ENCODE measurements at regions not wholly inside any gene's neighbourhood (a gene's known extent, or its start where the extent isn't known, plus 50 kb on each side); places are given as distances from the start of the nearest gene placed in this dataset.
A peak's percentile ranks its signal among the peaks of the same experiment; 100 is the strongest.

GRCh38 chr5:152987131-152987530, 503.3 kb upstream of the GRIA1 start:
- H3K9me3 ChIP-seq (replicated peaks) = no peaks in the 10 kb centered on the region
- no peak overlapping the region for H3K27ac ChIP-seq
- no peak for DNase-seq
- H3K36me3 ChIP-seq = no peaks in the 10 kb centered on the region
- no peaks in the 10 kb centered on the region for H3K27me3 ChIP-seq
- H3K4me1 ChIP-seq = no peaks in the 10 kb centered on the region
- H3K4me3 ChIP-seq = no peak overlapping the region

DNA sequence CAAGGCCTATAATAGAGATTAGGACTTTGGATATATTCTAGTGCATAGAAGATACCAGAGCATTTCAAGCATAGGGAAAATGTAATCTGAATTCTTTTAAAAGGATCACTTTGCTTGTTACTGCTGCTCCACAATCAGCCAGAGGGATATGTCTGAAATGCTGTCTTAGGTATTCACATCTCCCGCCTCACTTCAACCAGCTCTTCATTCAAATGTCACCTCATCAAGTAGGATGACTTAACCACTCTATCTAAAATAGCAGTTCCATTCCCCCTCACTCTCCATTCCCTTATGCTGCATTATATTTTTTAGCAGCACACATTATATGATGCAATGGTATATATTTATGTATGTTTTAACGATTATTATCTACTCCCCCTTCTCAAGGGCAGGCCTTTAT, 500.3 kb upstream of the GRIA1 start:
- H3K4me3 ChIP-seq = no peak overlapping the region
- H3K4me1 ChIP-seq = no peaks in the 10 kb centered on the region
- no peaks in the 10 kb centered on the region for H3K9me3 ChIP-seq (replicated peaks)
- H3K27ac ChIP-seq = no peak overlapping the region
- DNase-seq = no peak
- no peaks in the 10 kb centered on the region for H3K36me3 ChIP-seq
- no peaks in the 10 kb centered on the region for H3K27me3 ChIP-seq

DNA sequence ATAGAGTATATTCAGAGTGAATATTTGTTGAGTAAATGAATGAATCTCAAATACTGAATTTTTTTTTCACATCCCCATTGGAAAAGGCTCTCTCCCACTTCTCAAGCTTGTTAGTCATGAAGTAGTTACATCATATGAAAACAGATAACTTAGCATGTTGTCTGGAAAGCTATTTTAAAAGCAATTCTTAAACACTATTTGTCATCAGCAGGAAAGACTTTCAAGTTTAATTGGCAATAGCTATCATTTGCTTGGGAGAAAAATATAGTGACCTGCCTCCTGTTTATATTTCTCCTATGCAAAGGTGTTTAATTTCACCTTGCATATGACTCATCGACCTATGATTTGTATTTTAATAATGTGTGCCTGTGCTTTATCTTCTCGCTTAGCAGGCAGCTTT, 499.8 kb upstream of the GRIA1 start:
- no peaks in the 10 kb centered on the region for H3K4me1 ChIP-seq

DNA sequence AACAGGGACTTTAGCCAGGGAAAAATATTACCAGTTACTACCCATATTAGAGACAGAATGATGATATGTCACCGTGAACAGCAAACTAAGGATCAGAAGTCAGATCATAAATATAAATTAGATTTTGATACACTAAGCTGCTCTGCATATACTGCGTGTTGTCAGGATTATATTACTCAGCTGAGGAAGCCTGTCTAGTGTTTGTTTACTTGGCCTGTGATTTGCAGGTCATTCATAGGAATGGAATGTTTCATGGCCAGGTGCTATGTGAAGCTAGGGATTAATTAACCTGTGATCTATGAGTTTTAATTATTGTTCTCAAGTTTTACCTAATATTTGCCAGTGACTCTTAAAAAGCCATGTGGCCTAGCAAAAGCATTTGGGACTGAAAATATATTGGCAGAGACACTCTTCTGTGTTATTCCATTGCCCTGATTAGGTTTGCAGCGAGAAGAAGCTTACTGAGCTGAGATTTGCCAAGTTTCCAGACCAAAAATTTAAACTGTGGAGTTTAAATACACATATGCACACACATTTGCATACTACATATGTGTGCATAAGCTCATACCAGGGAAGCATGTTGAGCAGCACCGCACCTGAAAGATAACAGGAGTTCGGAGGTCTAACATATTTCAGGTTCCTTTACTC, 496.3 kb upstream of the GRIA1 start:
- no peaks in the 10 kb centered on the region for H3K9me3 ChIP-seq (replicated peaks)
- H3K27me3 ChIP-seq = no peaks in the 10 kb centered on the region
- H3K27ac ChIP-seq = no peak overlapping the region
- H3K4me3 ChIP-seq = no peak overlapping the region
- H3K4me1 ChIP-seq = no peaks in the 10 kb centered on the region
- no peak for DNase-seq
- H3K36me3 ChIP-seq = no peaks in the 10 kb centered on the region

More for the DNA sequence above, 499.8 kb upstream of the GRIA1 start:
- H3K27ac ChIP-seq = no peak overlapping the region
- no peaks in the 10 kb centered on the region for H3K9me3 ChIP-seq (replicated peaks)
- H3K36me3 ChIP-seq = no peaks in the 10 kb centered on the region
- no peak overlapping the region for H3K4me3 ChIP-seq
- H3K27me3 ChIP-seq = no peaks in the 10 kb centered on the region
- no peak for DNase-seq

- no peaks in the 10 kb centered on the region for H3K27me3 ChIP-seq
- DNase-seq = no peak
- no peaks in the 10 kb centered on the region for H3K9me3 ChIP-seq (replicated peaks)
- H3K36me3 ChIP-seq = no peaks in the 10 kb centered on the region
- no peak overlapping the region for H3K4me3 ChIP-seq
- no peaks in the 10 kb centered on the region for H3K4me1 ChIP-seq
- H3K27ac ChIP-seq = no peak overlapping the region
Measured at GRCh38 chr5:152995214-152995725, 495.2 kb upstream of the GRIA1 start.

- Histone ChIP-seq H3K4me1 (no peaks in the 10 kb centered on the region), H3K4me3 (no peak overlapping the region), H3K27me3 (no peaks in the 10 kb centered on the region), H3K9me3 (replicated peaks) (no peaks in the 10 kb centered on the region), H3K36me3 (no peaks in the 10 kb centered on the region), H3K27ac (no peak overlapping the region)
- DNase-seq = no peak
Measured at GRCh38 chr5:153005711-153006110, 484.8 kb upstream of the GRIA1 start.

- Histone ChIP-seq H3K4me1 (no peaks in the 10 kb centered on the region), H3K27ac (no peak overlapping the region), H3K27me3 (no peaks in the 10 kb centered on the region), H3K9me3 (replicated peaks) (no peaks in the 10 kb centered on the region), H3K4me3 (no peak overlapping the region), H3K36me3 (no peaks in the 10 kb centered on the region)
- no peak for DNase-seq
Measured at GRCh38 chr5:153006681-153007080, 483.8 kb upstream of the GRIA1 start.

- Histone ChIP-seq H3K36me3 (no peaks in the 10 kb centered on the region), H3K27me3 (no peaks in the 10 kb centered on the region), H3K27ac (no peak overlapping the region), H3K4me1 (no peaks in the 10 kb centered on the region), H3K9me3 (replicated peaks) (no peaks in the 10 kb centered on the region), H3K4me3 (no peak overlapping the region)
- DNase-seq = no peak
Measured at GRCh38 chr5:153014194-153014593, 476.3 kb upstream of the GRIA1 start.

GRCh38 chr5:153018121-153018520, 472.3 kb upstream of the GRIA1 start:
- Histone ChIP-seq H3K4me1 (no peaks in the 10 kb centered on the region), H3K27me3 (no peaks in the 10 kb centered on the region), H3K4me3 (no peak overlapping the region), H3K27ac (no peak overlapping the region), H3K9me3 (replicated peaks) (no peaks in the 10 kb centered on the region; the same call in 1 of the 2 replicates), H3K36me3 (no peaks in the 10 kb centered on the region)
- no peak for DNase-seq

DNA sequence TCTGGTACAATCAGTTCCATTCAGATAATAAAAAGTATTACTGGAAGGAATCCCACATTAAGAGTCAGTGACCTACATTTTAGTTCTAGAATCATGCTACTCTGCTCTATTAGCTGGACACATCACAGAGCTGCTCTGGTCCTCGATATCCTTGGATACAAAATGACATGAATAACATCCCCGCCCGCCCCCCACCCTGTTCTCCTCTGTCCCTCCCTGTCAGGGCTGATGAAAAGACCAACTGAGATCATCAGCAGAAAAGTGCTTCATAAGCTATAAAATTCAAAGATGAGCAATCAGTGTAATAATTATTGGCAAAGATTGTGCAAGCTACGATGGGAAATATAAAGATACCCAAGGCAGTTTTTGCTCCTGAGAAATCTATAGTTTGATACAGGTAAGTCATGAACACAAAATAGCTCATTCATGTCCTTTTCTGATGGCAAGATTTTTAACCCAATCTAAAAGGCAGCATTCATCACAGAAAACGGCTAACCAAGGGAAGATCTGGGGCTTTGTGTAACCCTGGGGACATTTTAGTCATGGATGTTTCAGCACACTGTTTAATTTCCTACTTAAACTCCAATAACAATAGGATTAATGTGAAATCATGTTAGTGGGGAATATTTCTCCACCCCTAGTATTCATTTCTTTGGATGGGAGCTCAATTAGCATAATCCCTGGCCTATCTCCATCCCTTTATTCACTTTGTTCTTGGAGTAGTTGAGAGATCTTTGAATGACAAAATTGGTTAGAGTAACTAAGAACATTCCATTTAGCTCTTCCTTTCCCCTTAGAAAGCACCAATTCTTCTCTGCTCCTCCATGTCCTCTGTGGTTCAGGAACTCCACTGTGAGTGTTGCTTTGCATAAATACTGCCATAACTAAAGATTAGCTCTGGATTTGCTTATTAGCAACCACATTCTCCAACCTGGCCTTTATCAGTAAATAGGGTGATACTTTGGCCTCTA, 459.4 kb upstream of the GRIA1 start:
- no peaks in the 10 kb centered on the region for H3K27me3 ChIP-seq
- H3K27ac ChIP-seq = no peak overlapping the region
- no peak overlapping the region for H3K4me3 ChIP-seq
- H3K4me1 ChIP-seq = no peaks in the 10 kb centered on the region
- H3K9me3 ChIP-seq (replicated peaks) = no peaks in the 10 kb centered on the region
- H3K36me3 ChIP-seq = no peaks in the 10 kb centered on the region
- DNase-seq = no peak

DNA sequence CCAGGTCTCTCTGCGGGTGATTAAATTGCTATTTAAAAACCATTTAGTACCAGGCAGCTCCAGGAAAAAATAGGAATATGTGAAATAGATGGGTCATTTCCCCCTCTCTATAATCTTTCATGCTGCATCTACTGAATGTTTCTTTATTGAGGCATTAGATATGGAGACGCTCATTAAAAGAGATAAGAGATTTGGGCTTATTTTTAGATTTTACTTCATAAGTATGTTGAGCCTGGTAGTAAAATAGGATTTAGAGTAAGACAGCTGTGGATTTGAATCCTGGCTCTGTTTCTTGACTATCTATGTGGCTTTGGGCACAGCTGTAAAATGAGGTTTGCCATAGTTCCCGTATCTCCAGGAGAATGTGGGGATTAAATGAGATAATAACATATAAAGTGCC, 451.0 kb upstream of the GRIA1 start:
- H3K27ac ChIP-seq = no peak overlapping the region
- no peaks in the 10 kb centered on the region for H3K36me3 ChIP-seq
- H3K9me3 ChIP-seq (replicated peaks) = no peaks in the 10 kb centered on the region
- no peak overlapping the region for H3K4me3 ChIP-seq
- peak in 1 of 2 experiments; percentile 2 for DNase-seq
- H3K27me3 ChIP-seq = no peaks in the 10 kb centered on the region
- H3K4me1 ChIP-seq = no peaks in the 10 kb centered on the region

GRCh38 chr5:153043886-153044285, 446.6 kb upstream of the GRIA1 start:
- Histone ChIP-seq H3K4me3 (no peak overlapping the region), H3K27me3 (no peaks in the 10 kb centered on the region), H3K27ac (no peak overlapping the region), H3K9me3 (replicated peaks) (no peaks in the 10 kb centered on the region), H3K36me3 (no peaks in the 10 kb centered on the region), H3K4me1 (no peaks in the 10 kb centered on the region)
- peak in 1 of 2 experiments; percentile 1 for DNase-seq

- no peaks in the 10 kb centered on the region for H3K36me3 ChIP-seq
- no peak overlapping the region for H3K4me3 ChIP-seq
- H3K27ac ChIP-seq = no peak overlapping the region
- H3K27me3 ChIP-seq = no peaks in the 10 kb centered on the region
- H3K9me3 ChIP-seq (replicated peaks) = no peaks in the 10 kb centered on the region
- DNase-seq = no peak
- no peaks in the 10 kb centered on the region for H3K4me1 ChIP-seq
Measured at GRCh38 chr5:153050496-153051179, 439.8 kb upstream of the GRIA1 start.

DNA sequence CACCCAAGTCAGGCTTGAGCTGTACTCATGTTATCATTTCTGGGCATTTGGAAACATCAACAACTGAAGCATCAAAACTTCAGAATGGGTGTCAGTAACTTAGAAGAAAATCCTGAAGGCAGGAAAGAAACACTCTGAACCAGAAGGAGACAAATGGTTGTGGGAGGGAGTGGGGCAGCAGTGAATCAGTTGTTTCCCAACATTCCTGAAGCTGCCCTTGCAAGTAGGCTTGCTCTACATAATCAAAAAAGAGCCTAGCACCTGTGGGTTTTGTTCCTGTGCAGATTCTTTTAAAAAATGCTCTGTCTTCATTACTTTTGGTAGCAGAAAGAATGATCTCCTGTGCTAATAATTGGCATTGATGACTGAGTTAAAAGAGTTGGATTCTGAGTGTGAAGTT, 424.2 kb upstream of the GRIA1 start:
- Histone ChIP-seq H3K27ac (no peak overlapping the region), H3K4me3 (no peak overlapping the region), H3K27me3 (no peaks in the 10 kb centered on the region), H3K4me1 (no peaks in the 10 kb centered on the region), H3K36me3 (no peaks in the 10 kb centered on the region), H3K9me3 (replicated peaks) (no peaks in the 10 kb centered on the region)
- DNase-seq = no peak

GRCh38 chr5:153067869-153068268, 422.6 kb upstream of the GRIA1 start:
- Histone ChIP-seq H3K27me3 (no peaks in the 10 kb centered on the region), H3K36me3 (no peaks in the 10 kb centered on the region), H3K4me3 (no peak overlapping the region), H3K4me1 (no peaks in the 10 kb centered on the region), H3K9me3 (replicated peaks) (no peaks in the 10 kb centered on the region), H3K27ac (no peak overlapping the region)
- DNase-seq = no peak

Measured in SJCRH30 (cell line).